Left cardiac atrium (tissue), 4 donors: ENCODE measurements at regions not wholly inside any gene's neighbourhood (a gene's known extent, or its start where the extent isn't known, plus 50 kb on each side); places are given as distances from the start of the nearest gene placed in this dataset.
"Not testable (repeated sequence)": the region's sequence is repeated elsewhere in the genome, so short reads cannot be mapped to it uniquely, and the experiment has no call there.

Source experiments
- ATAC-seq, 2 donors: fragments of 200-7000 bp; cut with Tn5 transposase; one replicate each; pipeline ENCODE4 v1.9.1; 2020; ENCODE audit warnings: mild to moderate bottlenecking in 2 of 2, moderate library complexity in 2 of 2
- DNase-seq: peaks from one replicate; pipeline ENCODE4 v3.0.0-alpha.2; 2020
- intact Hi-C, 2 donors: fragments of 100-400 bp; cut with DNase I; formaldehyde crosslinking; loops; one replicate each; pipeline versions ENCODE4 v1.14.1 to v1.15.1; 2022 to 2023
- donor health status: DM: no; HTN: yes; CAD: no.
- donor health status: DM: no; HTN: yes; CAD: no; lungs with severe emphysema.
- donor health status: DM: yes; HTN: yes; CAD: no.
- donor health status: Dilated cardiomyopathy.

- intact Hi-C loops, result no loop called here
- ATAC-seq (no peak), DNase-seq (no peak)
These were observed 641.9 kb downstream of the ZEB2 start for GRCh38 chr2:143877876-143878530.

- DNase-seq (no peak), ATAC-seq (no peak)
- intact Hi-C loops, result no loop called here
These were observed 642.9 kb downstream of the ZEB2 start for GRCh38 chr2:143877056-143877455.

GRCh38 chr2:143875295-143876233 is 644.4 kb downstream of the ZEB2 start:
- no peak for DNase-seq
- ATAC-seq, result no peak
- intact Hi-C loops, result no loop called here

- no peak for DNase-seq
- intact Hi-C loops, result no loop called here
- no peak for ATAC-seq
These were observed 646.0 kb downstream of the ZEB2 start for GRCh38 chr2:143873886-143874285.

- ATAC-seq (no peak), DNase-seq (no peak)
- intact Hi-C loops, result no loop called here
These were observed 649.2 kb downstream of the ZEB2 start for GRCh38 chr2:143870696-143871095.

- no peak for ATAC-seq
- DNase-seq, result no peak
- intact Hi-C loops, result no loop called here
These were observed 662.9 kb downstream of the ZEB2 start for GRCh38 chr2:143856978-143857377.

- ATAC-seq, result no peak
- intact Hi-C loops, result no loop called here
- DNase-seq, result no peak
These were observed 667.2 kb downstream of the ZEB2 start for GRCh38 chr2:143852759-143853158.

GRCh38 chr2:143850084-143850483 is 669.8 kb downstream of the ZEB2 start:
- intact Hi-C loops, result no loop called here
- no peak for ATAC-seq
- DNase-seq, result no peak

GRCh38 chr2:143847257-143847656 is 672.7 kb downstream of the ZEB2 start:
- ATAC-seq, result no peak
- no peak for DNase-seq
- intact Hi-C loops, result no loop called here

GRCh38 chr2:143844986-143845385 is 674.9 kb downstream of the ZEB2 start:
- intact Hi-C loops, result no loop called here
- DNase-seq (no peak), ATAC-seq (no peak)

GRCh38 chr2:143843686-143844085 is 676.2 kb downstream of the ZEB2 start:
- DNase-seq (no peak), ATAC-seq (no peak)
- intact Hi-C loops, result no loop called here

- intact Hi-C loops, result no loop called here
- ATAC-seq (no peak), DNase-seq (no peak)
These were observed 677.1 kb downstream of the ZEB2 start for GRCh38 chr2:143842836-143843235.

- no peak for ATAC-seq
- no peak for DNase-seq
- intact Hi-C loops, result no loop called here
These were observed 678.0 kb downstream of the ZEB2 start for GRCh38 chr2:143841935-143842334.

GRCh38 chr2:143840601-143841000 is 679.3 kb downstream of the ZEB2 start:
- intact Hi-C loops, result no loop called here
- ATAC-seq (no peak), DNase-seq (no peak)

GRCh38 chr2:143840194-143840593 is 679.7 kb downstream of the ZEB2 start:
- ATAC-seq (no peak), DNase-seq (no peak)
- intact Hi-C loops, result no loop called here

- no peak for DNase-seq
- ATAC-seq, result no peak
- intact Hi-C loops, result no loop called here
These were observed 680.5 kb downstream of the ZEB2 start for GRCh38 chr2:143839456-143839855.

- intact Hi-C loops, DNase-seq, ATAC-seq: not testable (repeated sequence)
These were observed 682.9 kb downstream of the ZEB2 start for GRCh38 chr2:143837055-143837454.

- DNase-seq (no peak), ATAC-seq (no peak)
- intact Hi-C loops, result no loop called here
These were observed 684.4 kb downstream of the ZEB2 start for GRCh38 chr2:143835481-143835880.

- DNase-seq (no peak), ATAC-seq (no peak)
- intact Hi-C loops, result no loop called here
These were observed 686.8 kb downstream of the ZEB2 start for GRCh38 chr2:143833015-143833660.

- DNase-seq, result no peak
- intact Hi-C loops, result no loop called here
- ATAC-seq, result no peak
These were observed 689.4 kb downstream of the ZEB2 start for GRCh38 chr2:143830476-143830875.
